ENCODE measurements at regions not wholly inside any gene's neighbourhood (a gene's known extent, or its start where the extent isn't known, plus 50 kb on each side); places are given as distances from the start of the nearest gene placed in this dataset.

- Histone ChIP-seq H3K9me3 (ENCODE audit: control insufficient read depth in 4 of 4, insufficient read depth in 3 of 4, low read length in 3 of 4) (peaks cover 0 to 4% (median 0%) of the 10 kb centered on the region in 4 donors), H3K9ac (ENCODE audit: insufficient read depth in 1 of 2, low read length in 2 of 2) (no peak overlapping the region), H3K4me1 (ENCODE audit: control insufficient read depth in 5 of 5, insufficient read depth in 5 of 5, low read length in 5 of 5) (peaks cover 0 to 3% (median 0%) of the 10 kb centered on the region in 5 donors), H3K4me3 (no peak overlapping the region), H3K36me3 (ENCODE audit: control insufficient read depth in 4 of 4, insufficient read depth in 4 of 4, low read length in 4 of 4) (no peaks in the 10 kb centered on the region), H3K27me3 (ENCODE audit: control insufficient read depth in 3 of 3, insufficient read depth in 3 of 3, low read length in 2 of 3) (peaks cover 0 to 5% (median 0%) of the 10 kb centered on the region in 3 donors), H3K27ac (ENCODE audit: low read depth in 1 of 2, low read length in 1 of 2) (no peak overlapping the region)
- DNase-seq: peak in 1 of 3 donors; percentile 4
- no peak for TF ChIP-seq CTCF (IDR thresholded peaks at IDR 0.05; ENCODE audit: control extremely low read depth, extremely low read depth)
- no peak for ATAC-seq (ENCODE audit: insufficient read depth, low FRiP score)
- 26 to 47% methylated on average over 7 of the region's 7 CpGs for WGBS, 2 donors
These were observed 169.3 kb upstream of the TCERG1L start for GRCh38 chr10:131480861-131481260.

- Histone ChIP-seq H3K9me3 (ENCODE audit: control insufficient read depth in 4 of 4, insufficient read depth in 3 of 4, low read length in 3 of 4) (peaks cover 0 to 4% (median 0%) of the 10 kb centered on the region in 4 donors), H3K27ac (ENCODE audit: low read depth in 1 of 2, low read length in 1 of 2) (no peak overlapping the region), H3K4me3 (no peak overlapping the region), H3K4me1 (ENCODE audit: control insufficient read depth in 5 of 5, insufficient read depth in 5 of 5, low read length in 5 of 5) (no peaks in the 10 kb centered on the region), H3K27me3 (ENCODE audit: control insufficient read depth in 3 of 3, insufficient read depth in 3 of 3, low read length in 2 of 3) (no peaks in the 10 kb centered on the region), H3K36me3 (ENCODE audit: control insufficient read depth in 4 of 4, insufficient read depth in 4 of 4, low read length in 4 of 4) (no peaks in the 10 kb centered on the region), H3K9ac (ENCODE audit: insufficient read depth in 1 of 2, low read length in 2 of 2) (no peak overlapping the region)
- TF ChIP-seq CTCF (IDR thresholded peaks at IDR 0.05; ENCODE audit: control extremely low read depth, extremely low read depth): no peak
- WGBS, 2 donors: 57 to 78% methylated on average over 2 of the region's 2 CpGs
- ATAC-seq (ENCODE audit: insufficient read depth, low FRiP score) (no peak), DNase-seq (no peak)
These were observed 174.2 kb upstream of the TCERG1L start for GRCh38 chr10:131485732-131486131.

GRCh38 chr10:131487822-131488221 is 176.3 kb upstream of the TCERG1L start:
- whole genome bisulfite sequencing, 2 donors: 83 to 87% methylated on average over 5 of the region's 5 CpGs
- ATAC-seq (ENCODE audit: insufficient read depth, low FRiP score): no peak

More at GRCh38 chr10:131487822-131488221, 176.3 kb upstream of the TCERG1L start:
- Histone ChIP-seq H3K9ac (ENCODE audit: insufficient read depth in 1 of 2, low read length in 2 of 2) (no peak overlapping the region), H3K27ac (ENCODE audit: low read depth in 1 of 2, low read length in 1 of 2) (no peak overlapping the region), H3K9me3 (ENCODE audit: control insufficient read depth in 4 of 4, insufficient read depth in 3 of 4, low read length in 3 of 4) (peaks cover 0 to 4% (median 0%) of the 10 kb centered on the region in 4 donors), H3K4me1 (ENCODE audit: control insufficient read depth in 5 of 5, insufficient read depth in 5 of 5, low read length in 5 of 5) (no peaks in the 10 kb centered on the region), H3K27me3 (ENCODE audit: control insufficient read depth in 3 of 3, insufficient read depth in 3 of 3, low read length in 2 of 3) (peaks cover 0 to 3% (median 0%) of the 10 kb centered on the region in 3 donors), H3K36me3 (ENCODE audit: control insufficient read depth in 4 of 4, insufficient read depth in 4 of 4, low read length in 4 of 4) (no peaks in the 10 kb centered on the region), H3K4me3 (no peak overlapping the region)
- no peak for TF ChIP-seq CTCF (IDR thresholded peaks at IDR 0.05; ENCODE audit: control extremely low read depth, extremely low read depth)
- no peak for DNase-seq
